Neural cell (in vitro differentiated cells): ENCODE measurements at regions not wholly inside any gene's neighbourhood (a gene's known extent, or its start where the extent isn't known, plus 50 kb on each side); places are given as distances from the start of the nearest gene placed in this dataset.
"Not testable (repeated sequence)": the region's sequence is repeated elsewhere in the genome, so short reads cannot be mapped to it uniquely, and the experiment has no call there.

Experiments
- H2AFZ ChIP-seq: fragments of 200-600, 300-800 bp; sonication (generic), shearing (Covaris generic); 2 replicates; pipeline ENCODE4 v1.6.0; 2014; ENCODE audit warnings: low read depth, mild to moderate bottlenecking, antibody characterized with exemption, low read length, moderate library complexity
- H3F3A ChIP-seq: fragments of 200-600 bp; shearing (Covaris generic); 2 replicates; pipeline ENCODE4 v1.6.1; 2016; ENCODE audit warnings: mild to moderate bottlenecking, moderate library complexity, mixed read lengths, antibody characterized with exemption, low read length; ENCODE audit not compliant: insufficient read depth, poor library complexity, severe bottlenecking
- H3K27ac ChIP-seq: fragments of 200-600, 300-800 bp; sonication (generic), shearing (Covaris generic); 2 replicates; pipeline ENCODE4 v1.5.1; 2014; ENCODE audit warnings: mild to moderate bottlenecking, low read length, moderate library complexity
- H3K27me3 ChIP-seq: fragments of 300-800, 200-600 bp; sonication (generic), shearing (Covaris generic); 2 replicates; pipeline ENCODE4 v1.6.0; 2014; ENCODE audit warnings: mild to moderate bottlenecking, low read depth, low read length, moderate library complexity; ENCODE audit not compliant: insufficient read depth
- H3K36me3 ChIP-seq: fragments of 300-800, 200-600 bp; sonication (generic), shearing (Covaris generic); 2 replicates; pipeline ENCODE4 v1.5.1; 2014; ENCODE audit warnings: mild to moderate bottlenecking, antibody characterized with exemption, low read length, moderate library complexity; ENCODE audit not compliant: insufficient read depth
- H3K4me2 ChIP-seq: fragments of 300-800, 200-600 bp; sonication (generic), shearing (Covaris generic); 2 replicates; pipeline ENCODE4 v1.6.0; 2014; ENCODE audit warnings: mild to moderate bottlenecking, low read length
- H3K4me3 ChIP-seq: fragments of 300-800, 200-600 bp; sonication (generic), shearing (Covaris generic); 2 replicates; pipeline ENCODE4 v1.5.1; 2014; ENCODE audit warnings: mild to moderate bottlenecking, low read length, moderate library complexity
- H3K79me2 ChIP-seq: fragments of 200-600 bp; shearing (Covaris generic); replicated peaks from 2 replicates; pipeline ENCODE4 v1.6.0; 2014; ENCODE audit warnings: mild to moderate bottlenecking, low read length, moderate library complexity; ENCODE audit not compliant: insufficient read depth
- H3K9ac ChIP-seq: fragments of 300-800, 200-600 bp; sonication (generic), shearing (Covaris generic); 2 replicates; pipeline ENCODE4 v1.6.1; 2016; ENCODE audit warnings: mild to moderate bottlenecking, low read length, mixed read lengths
- H3K9me2 ChIP-seq: fragments of 200-600 bp; shearing (Covaris generic); 2 replicates; pipeline ENCODE4 v1.6.1; 2016; ENCODE audit warnings: mild to moderate bottlenecking, low read length, mixed read lengths; ENCODE audit not compliant: insufficient read depth
- H3K9me3 ChIP-seq: fragments of 200-600, 300-800 bp; sonication (generic), shearing (Covaris generic); 2 replicates; pipeline ENCODE4 v1.6.1; 2016; ENCODE audit warnings: mild to moderate bottlenecking, mixed run types, low read length, moderate library complexity, mixed read lengths
- H4K20me1 ChIP-seq: fragments of 200-600 bp; shearing (Covaris generic); 2 replicates; pipeline ENCODE4 v1.6.1; 2016; ENCODE audit warnings: mild to moderate bottlenecking, mixed run types; ENCODE audit not compliant: insufficient read depth
- CTCF ChIP-seq: fragments of 450-650 bp; IDR thresholded peaks from 2 replicates; pipeline ENCODE4 v1.5.1; 2014; ENCODE audit warnings: antibody characterized with exemption, mild to moderate bottlenecking, moderate library complexity; ENCODE audit not compliant: poor library complexity, severe bottlenecking
- EP300 ChIP-seq: fragments of 450-650 bp; conservative IDR thresholded peaks from 2 replicates; pipeline ENCODE4 v1.6.1; 2014; ENCODE audit warnings: antibody characterized with exemption, mild to moderate bottlenecking, moderate library complexity; ENCODE audit not compliant: poor library complexity, severe bottlenecking
- small RNA-seq, 3 experiments: library from RNA; depleted of rRNA; stranded (forward); fragments of <200 nt; gene quantifications; one replicate each; pipeline ENCODE3, GENCODE V24; 2012

- no peaks in the 10 kb centered on the region for H3K79me2 ChIP-seq
- no peaks in the 10 kb centered on the region for H3K9me2 ChIP-seq
- no peaks in the 10 kb centered on the region for H3K27me3 ChIP-seq
- H3K4me2 ChIP-seq = no peak overlapping the region
- H3K27ac ChIP-seq = no peak overlapping the region
- no peaks in the 10 kb centered on the region for H4K20me1 ChIP-seq
- no peak overlapping the region for H2AFZ ChIP-seq
- H3K9me3 ChIP-seq = no peaks in the 10 kb centered on the region
- H3K36me3 ChIP-seq = no peaks in the 10 kb centered on the region
- TF ChIP-seq CTCF (peak; percentile 22), EP300 (no peak)
- no peak overlapping the region for H3K4me3 ChIP-seq
- H3F3A ChIP-seq = no peaks in the 10 kb centered on the region
- H3K9ac ChIP-seq = no peak overlapping the region
Observed at GRCh38 chr10:56449770-56450169, 88.7 kb upstream of the ZWINT start.

GRCh38 chr10:56447613-56448012, 86.6 kb upstream of the ZWINT start:
- H4K20me1 ChIP-seq, H3K4me2 ChIP-seq, H3K9me2 ChIP-seq, H3K4me3 ChIP-seq, H3K9me3 ChIP-seq, H3K27ac ChIP-seq, H2AFZ ChIP-seq, H3K36me3 ChIP-seq, H3K79me2 ChIP-seq, H3K27me3 ChIP-seq, H3K9ac ChIP-seq, H3F3A ChIP-seq: not testable (repeated sequence)

- H3K4me3 ChIP-seq, H2AFZ ChIP-seq, H3K9ac ChIP-seq, H3K27ac ChIP-seq, H3K27me3 ChIP-seq, H3K4me2 ChIP-seq, H3K79me2 ChIP-seq, H3K9me3 ChIP-seq, H4K20me1 ChIP-seq, H3K36me3 ChIP-seq, H3F3A ChIP-seq, H3K9me2 ChIP-seq: not testable (repeated sequence)
Observed at GRCh38 chr10:56441337-56441736, 80.3 kb upstream of the ZWINT start.

Small RNA genes lying in the stretch of these regions (small RNA-seq; reads per million reads assigned to genes)
- gene AL731534.1 (0 reads per million in 3 experiments), gene MIR3924 (0 to 0.46 (median 0) reads per million in 3 experiments), gene RF01299 (0.33 to 0.48 (median 0.36) reads per million in 3 experiments)
